AG10803 (cell line): ENCODE measurements at regions not wholly inside any gene's neighbourhood (a gene's known extent, or its start where the extent isn't known, plus 50 kb on each side); places are given as distances from the start of the nearest gene placed in this dataset.

Source experiments
- DNase-seq: peaks from one replicate; pipeline ENCODE4 v3.0.0; 2010; ENCODE audit warnings: low read depth
- H3K4me3 ChIP-seq: 2 replicates; pipeline ENCODE4 v1.5.1; 2011; ENCODE audit warnings: mild to moderate bottlenecking, low read length, control low read depth
- CTCF ChIP-seq: conservative IDR thresholded peaks from 2 replicates; pipeline ENCODE4 v1.5.1; 2011; ENCODE audit warnings: mild to moderate bottlenecking, low read length, control low read depth, inconsistent platforms

GRCh38 chr2:107068069-107068916 lies 182.3 kb upstream of the ST6GAL2 start:
- no peak for DNase-seq
- H3K4me3 ChIP-seq: no peak overlapping the region
- TF ChIP-seq CTCF: no peak

- H3K4me3 ChIP-seq: no peak overlapping the region
- TF ChIP-seq CTCF: no peak
- DNase-seq: no peak
Measured at GRCh38 chr2:107069890-107070289, 183.9 kb upstream of the ST6GAL2 start.

GRCh38 chr2:107072150-107072940 lies 186.4 kb upstream of the ST6GAL2 start:
- DNase-seq: no peak
- TF ChIP-seq CTCF: no peak
- no peak overlapping the region for H3K4me3 ChIP-seq

GRCh38 chr2:107078584-107078983 lies 192.6 kb upstream of the ST6GAL2 start:
- no peak for TF ChIP-seq CTCF
- H3K4me3 ChIP-seq: no peak overlapping the region
- no peak for DNase-seq

GRCh38 chr2:107086497-107086896 lies 200.5 kb upstream of the ST6GAL2 start:
- no peak for TF ChIP-seq CTCF
- no peak for DNase-seq
- no peak overlapping the region for H3K4me3 ChIP-seq

GRCh38 chr2:107088156-107088555 lies 202.2 kb upstream of the ST6GAL2 start:
- no peak overlapping the region for H3K4me3 ChIP-seq
- DNase-seq: no peak
- TF ChIP-seq CTCF: no peak
